DOHH2 (cell line): ENCODE measurements at regions not wholly inside any gene's neighbourhood (a gene's known extent, or its start where the extent isn't known, plus 50 kb on each side); places are given as distances from the start of the nearest gene placed in this dataset.
"Not testable (repeated sequence)": the region's sequence is repeated elsewhere in the genome, so short reads cannot be mapped to it uniquely, and the experiment has no call there.

Source experiments
- EZH2phosphoT487 ChIP-seq: fragments of 200-600 bp; sonication (generic); IDR thresholded peaks from 2 replicates; pipeline ENCODE4 v1.6.1; 2017; ENCODE audit warnings: borderline replicate concordance, mild to moderate bottlenecking, antibody characterized with exemption, low read length, moderate library complexity, mixed read lengths
- TF ChIP-seq, protein P1 (sequence below): fragments of 200-600 bp; sonication (generic); IDR thresholded peaks from one replicate; pipeline ENCODE4 v1.5.1; 2014; ENCODE audit warnings: antibody characterized with exemption, mild to moderate bottlenecking, low read depth, low read length; ENCODE audit not compliant: poor library complexity, severe bottlenecking

DNA sequence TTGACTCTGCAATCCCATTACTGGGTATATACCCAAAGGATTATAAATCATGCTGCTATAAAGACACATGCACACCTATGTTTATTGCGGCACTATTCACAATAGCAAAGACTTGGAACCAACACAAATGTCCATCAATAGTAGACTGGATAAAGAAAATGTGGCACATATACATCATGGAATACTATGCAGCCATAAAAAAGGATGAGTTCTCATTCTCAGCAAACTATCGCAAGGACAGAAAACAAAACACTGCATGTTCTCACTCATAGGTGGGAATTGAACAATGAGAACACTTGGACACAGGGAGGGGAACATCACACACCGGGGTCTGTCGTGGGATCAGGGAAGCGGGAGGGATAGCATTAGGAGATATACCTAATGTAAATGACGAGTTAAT, 81.1 kb upstream of the USP24 start:
- TF ChIP-seq, protein P1, sequence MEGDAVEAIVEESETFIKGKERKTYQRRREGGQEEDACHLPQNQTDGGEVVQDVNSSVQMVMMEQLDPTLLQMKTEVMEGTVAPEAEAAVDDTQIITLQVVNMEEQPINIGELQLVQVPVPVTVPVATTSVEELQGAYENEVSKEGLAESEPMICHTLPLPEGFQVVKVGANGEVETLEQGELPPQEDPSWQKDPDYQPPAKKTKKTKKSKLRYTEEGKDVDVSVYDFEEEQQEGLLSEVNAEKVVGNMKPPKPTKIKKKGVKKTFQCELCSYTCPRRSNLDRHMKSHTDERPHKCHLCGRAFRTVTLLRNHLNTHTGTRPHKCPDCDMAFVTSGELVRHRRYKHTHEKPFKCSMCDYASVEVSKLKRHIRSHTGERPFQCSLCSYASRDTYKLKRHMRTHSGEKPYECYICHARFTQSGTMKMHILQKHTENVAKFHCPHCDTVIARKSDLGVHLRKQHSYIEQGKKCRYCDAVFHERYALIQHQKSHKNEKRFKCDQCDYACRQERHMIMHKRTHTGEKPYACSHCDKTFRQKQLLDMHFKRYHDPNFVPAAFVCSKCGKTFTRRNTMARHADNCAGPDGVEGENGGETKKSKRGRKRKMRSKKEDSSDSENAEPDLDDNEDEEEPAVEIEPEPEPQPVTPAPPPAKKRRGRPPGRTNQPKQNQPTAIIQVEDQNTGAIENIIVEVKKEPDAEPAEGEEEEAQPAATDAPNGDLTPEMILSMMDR: not testable (repeated sequence)
- TF ChIP-seq EZH2phosphoT487: not testable (repeated sequence)
